ENCODE measurements at regions not wholly inside any gene's neighbourhood (a gene's known extent, or its start where the extent isn't known, plus 50 kb on each side); places are given as distances from the start of the nearest gene placed in this dataset.

- no peak for TF ChIP-seq CTCF (IDR thresholded peaks at IDR 0.05)
- TF ChIP-seq POLR2A (IDR thresholded peaks at IDR 0.05) = no peak
These were observed 193.8 kb upstream of the PPP2R3A start for GRCh38 chr3:135771760-135772159.

Data from sigmoid colon (tissue), 3 donors.